ENCODE measurements at regions not wholly inside any gene's neighbourhood (a gene's known extent, or its start where the extent isn't known, plus 50 kb on each side); places are given as distances from the start of the nearest gene placed in this dataset.
A peak's percentile ranks its signal among the peaks of the same experiment; 100 is the strongest.

- no peak overlapping the region for H3K4me3 Mint-ChIP-seq
- H3K9me3 Mint-ChIP-seq (ENCODE audit: low read depth): no peaks in the 10 kb centered on the region
- no peak overlapping the region for H3K27ac Mint-ChIP-seq
- no peaks in the 10 kb centered on the region for H3K27me3 Mint-ChIP-seq
- peaks cover under 1% of the 10 kb centered on the region for H3K4me1 Mint-ChIP-seq (ENCODE audit: low read depth)
- H3K36me3 Mint-ChIP-seq: no peaks in the 10 kb centered on the region
Observed at GRCh38 chr6:20326422-20326728, 75.3 kb upstream of the E2F3 start.

- Mint-ChIP-seq H3K9me3 (ENCODE audit: low read depth) (no peaks in the 10 kb centered on the region), H3K27ac (no peak overlapping the region), H3K4me1 (ENCODE audit: low read depth) (peaks cover 3% of the 10 kb centered on the region), H3K4me3 (no peak overlapping the region), H3K27me3 (no peaks in the 10 kb centered on the region), H3K36me3 (no peaks in the 10 kb centered on the region)
Observed at GRCh38 chr6:20327141-20327540, 74.5 kb upstream of the E2F3 start.

- Mint-ChIP-seq H3K9me3 (ENCODE audit: low read depth) (no peaks in the 10 kb centered on the region), H3K4me3 (no peak overlapping the region), H3K36me3 (peaks cover 3% of the 10 kb centered on the region), H3K27me3 (no peaks in the 10 kb centered on the region), H3K4me1 (ENCODE audit: low read depth) (peaks cover 3% of the 10 kb centered on the region), H3K27ac (no peak overlapping the region)
Observed at GRCh38 chr6:20328266-20328923, 73.3 kb upstream of the E2F3 start.

DNA sequence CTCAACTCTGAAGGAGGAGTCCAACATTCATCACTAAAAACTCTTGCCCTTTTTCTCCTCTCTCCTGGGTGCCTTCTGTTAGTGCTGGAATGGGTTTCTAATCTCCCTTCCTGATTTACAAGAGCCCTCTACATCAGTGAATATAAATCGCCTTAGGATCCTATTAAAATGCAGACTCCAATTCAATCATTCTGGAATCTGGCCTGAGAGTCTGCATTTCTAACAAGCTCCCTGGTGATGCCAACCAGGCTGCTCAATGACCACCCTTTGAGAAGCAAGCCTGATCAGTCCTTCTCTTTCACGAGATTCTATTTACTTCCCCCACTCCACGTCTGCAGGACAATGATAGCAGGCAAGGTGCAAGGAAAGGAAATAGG, 72.8 kb upstream of the E2F3 start:
- Mint-ChIP-seq H3K4me1 (ENCODE audit: low read depth) (peaks cover 3% of the 10 kb centered on the region), H3K27me3 (no peaks in the 10 kb centered on the region), H3K4me3 (no peak overlapping the region), H3K27ac (no peak overlapping the region), H3K9me3 (ENCODE audit: low read depth) (no peaks in the 10 kb centered on the region), H3K36me3 (peaks cover 3% of the 10 kb centered on the region)

- Mint-ChIP-seq H3K9me3 (ENCODE audit: low read depth) (no peaks in the 10 kb centered on the region), H3K4me3 (no peak overlapping the region), H3K27me3 (no peaks in the 10 kb centered on the region), H3K4me1 (ENCODE audit: low read depth) (peaks cover 15% of the 10 kb centered on the region), H3K36me3 (peaks cover 3% of the 10 kb centered on the region), H3K27ac (no peak overlapping the region)
Observed at GRCh38 chr6:20331042-20331441, 70.6 kb upstream of the E2F3 start.

DNA sequence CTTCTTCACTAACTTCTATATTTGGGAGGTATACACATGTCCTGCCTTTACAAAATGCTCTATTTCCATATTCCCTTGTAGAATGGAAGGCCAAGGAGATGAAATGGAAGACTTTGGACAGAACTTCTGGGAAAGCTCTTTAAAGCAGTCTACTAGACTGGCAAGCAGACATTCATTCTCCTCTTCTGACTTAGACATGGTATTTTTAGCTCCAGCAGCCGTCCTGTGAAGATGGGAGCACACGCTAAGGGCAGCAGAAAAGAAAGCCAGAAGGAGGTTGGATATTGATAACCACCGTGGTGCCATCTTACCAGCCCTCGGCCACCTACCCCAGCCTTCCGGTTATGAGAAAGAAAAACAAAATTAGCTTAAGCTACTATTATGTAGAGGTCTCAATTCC, 70.1 kb upstream of the E2F3 start:
- no peak overlapping the region for H3K27ac Mint-ChIP-seq

DNA sequence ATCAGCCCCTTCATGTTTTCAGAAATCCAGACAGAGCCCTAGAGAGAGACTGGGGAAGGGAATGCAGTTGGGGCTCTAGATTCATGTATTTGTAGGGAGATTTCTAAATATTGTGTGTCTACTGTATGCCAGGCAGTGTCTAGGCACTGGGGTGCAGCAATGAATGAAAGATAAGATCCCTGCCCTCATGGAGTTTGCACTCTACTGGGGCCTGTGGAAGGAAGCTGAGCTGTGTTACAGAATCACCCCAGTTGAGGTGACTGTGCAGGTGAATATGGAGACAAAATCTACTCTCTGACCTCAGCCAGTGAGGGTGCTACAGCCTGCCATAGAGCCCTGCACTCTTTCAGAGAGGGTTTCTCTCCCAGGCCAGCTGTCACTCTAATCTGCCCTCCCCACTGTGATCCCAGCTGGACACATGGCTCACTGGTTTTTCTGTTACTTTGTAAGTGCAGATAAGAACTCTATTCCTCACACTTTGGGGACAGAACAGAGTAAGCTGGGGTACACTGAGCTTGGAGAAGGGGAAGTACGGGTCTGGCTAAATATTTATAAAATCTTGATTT, 69.2 kb upstream of the E2F3 start:
- Mint-ChIP-seq H3K27me3 (no peaks in the 10 kb centered on the region), H3K36me3 (peaks cover 3% of the 10 kb centered on the region), H3K4me3 (no peak overlapping the region), H3K9me3 (ENCODE audit: low read depth) (no peaks in the 10 kb centered on the region), H3K27ac (no peak overlapping the region), H3K4me1 (ENCODE audit: low read depth) (peaks cover 26% of the 10 kb centered on the region)

More for the DNA sequence above, 70.1 kb upstream of the E2F3 start:
- peaks cover 21% of the 10 kb centered on the region for H3K4me1 Mint-ChIP-seq (ENCODE audit: low read depth)
- H3K36me3 Mint-ChIP-seq: peaks cover 3% of the 10 kb centered on the region
- H3K4me3 Mint-ChIP-seq: no peak overlapping the region
- no peaks in the 10 kb centered on the region for H3K9me3 Mint-ChIP-seq (ENCODE audit: low read depth)
- no peaks in the 10 kb centered on the region for H3K27me3 Mint-ChIP-seq

GRCh38 chr6:20333721-20334269, 67.9 kb upstream of the E2F3 start:
- H3K27ac Mint-ChIP-seq: peak overlapping the region; percentile 22
- H3K36me3 Mint-ChIP-seq: peaks cover 3% of the 10 kb centered on the region
- H3K4me3 Mint-ChIP-seq: no peak overlapping the region
- H3K27me3 Mint-ChIP-seq: no peaks in the 10 kb centered on the region
- peaks cover 26% of the 10 kb centered on the region for H3K4me1 Mint-ChIP-seq (ENCODE audit: low read depth)
- no peaks in the 10 kb centered on the region for H3K9me3 Mint-ChIP-seq (ENCODE audit: low read depth)

- Mint-ChIP-seq H3K9me3 (ENCODE audit: low read depth) (no peaks in the 10 kb centered on the region), H3K36me3 (peaks cover 3% of the 10 kb centered on the region), H3K27ac (no peak overlapping the region), H3K27me3 (no peaks in the 10 kb centered on the region), H3K4me1 (ENCODE audit: low read depth) (peaks cover 26% of the 10 kb centered on the region), H3K4me3 (no peak overlapping the region)
Observed at GRCh38 chr6:20334334-20334733, 67.3 kb upstream of the E2F3 start.

DNA sequence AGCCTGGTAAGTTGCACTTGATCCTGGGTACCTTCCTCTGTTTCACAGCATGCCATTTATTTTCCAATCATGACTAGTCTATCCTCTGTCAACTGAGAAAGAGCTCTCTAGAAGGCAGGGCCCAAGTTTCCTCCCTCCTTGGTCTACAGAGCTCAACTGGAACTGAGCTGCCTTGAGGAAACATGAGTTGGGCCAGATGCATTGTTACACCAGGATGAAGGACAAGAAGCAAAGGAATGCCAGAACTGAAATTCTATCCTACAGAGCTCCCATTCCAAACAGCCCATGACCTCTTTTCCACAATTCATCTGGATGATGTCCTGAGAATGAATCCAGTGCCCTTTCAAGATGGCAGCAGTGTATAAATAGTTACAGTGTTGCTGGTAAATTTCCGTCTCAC, 66.7 kb upstream of the E2F3 start:
- H3K4me1 Mint-ChIP-seq (ENCODE audit: low read depth): peaks cover 26% of the 10 kb centered on the region
- no peaks in the 10 kb centered on the region for H3K9me3 Mint-ChIP-seq (ENCODE audit: low read depth)
- H3K27me3 Mint-ChIP-seq: no peaks in the 10 kb centered on the region
- H3K4me3 Mint-ChIP-seq: no peak overlapping the region
- peak overlapping the region; percentile 87 for H3K27ac Mint-ChIP-seq
- peaks cover 3% of the 10 kb centered on the region for H3K36me3 Mint-ChIP-seq

DNA sequence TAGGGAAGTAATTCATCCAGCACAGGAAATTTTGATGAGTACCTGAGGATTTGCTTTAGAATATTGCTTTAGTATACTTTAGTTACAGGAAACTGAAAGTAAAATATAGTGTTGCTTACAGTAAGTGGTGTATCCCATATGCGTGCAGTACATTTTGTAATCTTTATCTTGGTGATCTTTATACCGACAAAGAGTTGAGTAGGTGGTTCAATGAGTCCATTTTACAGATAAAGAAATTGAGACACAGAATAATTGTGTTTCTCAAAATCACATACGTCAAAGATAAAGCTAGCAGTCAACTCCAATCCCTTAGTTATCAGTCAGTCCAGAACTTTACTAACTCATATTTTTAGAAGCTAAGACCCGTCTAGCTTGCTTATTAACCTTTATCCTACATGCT, 65.8 kb upstream of the E2F3 start:
- no peaks in the 10 kb centered on the region for H3K27me3 Mint-ChIP-seq
- H3K4me3 Mint-ChIP-seq: peak overlapping the region; percentile 76
- H3K4me1 Mint-ChIP-seq (ENCODE audit: low read depth): peaks cover 26% of the 10 kb centered on the region
- no peaks in the 10 kb centered on the region for H3K9me3 Mint-ChIP-seq (ENCODE audit: low read depth)
- H3K36me3 Mint-ChIP-seq: peaks cover 3% of the 10 kb centered on the region
- H3K27ac Mint-ChIP-seq: peak overlapping the region; percentile 87

DNA sequence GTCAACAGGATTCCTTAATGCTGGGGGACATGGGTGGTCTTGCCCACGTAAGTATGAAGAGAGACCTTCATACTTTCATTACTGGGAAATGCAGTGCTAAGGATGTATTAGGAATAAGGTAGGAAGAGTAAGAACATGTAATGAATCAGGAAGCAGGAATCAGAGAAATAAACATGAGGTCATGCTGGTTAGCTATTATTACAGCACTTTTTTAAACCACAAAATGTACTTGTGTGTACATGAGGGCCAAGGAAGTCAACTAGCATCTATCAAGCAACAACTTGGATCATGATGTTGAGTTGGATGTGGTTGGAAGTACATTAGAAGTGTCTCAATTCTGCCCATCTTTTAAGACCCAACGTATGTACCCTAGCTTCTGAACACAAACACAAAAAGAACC, 63.5 kb upstream of the E2F3 start:
- Mint-ChIP-seq H3K27ac (no peak overlapping the region), H3K4me3 (no peak overlapping the region), H3K9me3 (ENCODE audit: low read depth) (no peaks in the 10 kb centered on the region), H3K36me3 (no peaks in the 10 kb centered on the region), H3K27me3 (no peaks in the 10 kb centered on the region), H3K4me1 (ENCODE audit: low read depth) (peaks cover 30% of the 10 kb centered on the region)

DNA sequence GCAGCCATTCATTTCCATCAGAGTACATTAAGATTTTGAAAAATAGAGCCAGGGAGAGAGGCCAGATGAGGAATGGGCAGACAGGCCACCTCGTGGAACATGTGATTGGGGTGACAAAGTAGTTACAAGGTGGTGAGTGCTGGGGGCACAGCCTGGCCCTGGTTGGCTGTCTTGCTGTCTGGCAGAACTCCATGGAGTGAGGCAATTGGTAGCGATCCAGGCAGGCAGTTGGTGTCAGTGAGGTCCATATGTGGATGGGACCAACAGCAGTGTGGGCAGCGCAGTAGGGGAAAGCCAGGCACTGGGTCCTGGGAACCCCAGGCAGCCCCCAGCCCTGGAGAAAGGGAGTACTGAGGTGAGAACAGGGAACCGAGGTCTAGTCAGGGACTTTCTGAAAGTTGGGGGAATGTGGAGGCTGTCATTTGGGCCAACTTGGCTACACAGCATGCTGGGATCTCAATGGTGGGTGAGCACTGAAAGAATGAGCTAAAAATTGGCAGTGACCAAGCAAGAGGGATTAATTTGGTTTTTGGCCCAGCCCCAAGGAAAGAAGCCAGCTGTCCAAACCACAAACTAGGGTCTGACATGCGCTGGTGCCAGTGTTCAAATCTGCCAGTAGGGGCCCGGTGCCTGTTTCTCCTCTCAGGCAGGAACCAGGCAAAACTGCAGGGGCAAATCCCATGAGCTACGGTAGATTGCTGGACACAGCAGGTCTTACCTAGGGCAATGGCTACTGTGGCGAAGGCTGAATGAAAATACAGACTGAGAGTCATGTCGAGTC, 61.4 kb upstream of the E2F3 start:
- Mint-ChIP-seq H3K4me1 (ENCODE audit: low read depth) (peaks cover 26% of the 10 kb centered on the region), H3K36me3 (no peaks in the 10 kb centered on the region), H3K27ac (no peak overlapping the region), H3K4me3 (no peak overlapping the region), H3K9me3 (ENCODE audit: low read depth) (no peaks in the 10 kb centered on the region), H3K27me3 (no peaks in the 10 kb centered on the region)

- no peak overlapping the region for H3K27ac Mint-ChIP-seq
- H3K4me1 Mint-ChIP-seq (ENCODE audit: low read depth): peaks cover 18% of the 10 kb centered on the region
- no peak overlapping the region for H3K4me3 Mint-ChIP-seq
- H3K27me3 Mint-ChIP-seq: no peaks in the 10 kb centered on the region
- no peaks in the 10 kb centered on the region for H3K9me3 Mint-ChIP-seq (ENCODE audit: low read depth)
- H3K36me3 Mint-ChIP-seq: no peaks in the 10 kb centered on the region
Observed at GRCh38 chr6:20341096-20341495, 60.6 kb upstream of the E2F3 start.

GRCh38 chr6:20341564-20341963, 60.1 kb upstream of the E2F3 start:
- H3K27ac Mint-ChIP-seq: no peak overlapping the region
- H3K9me3 Mint-ChIP-seq (ENCODE audit: low read depth): no peaks in the 10 kb centered on the region
- H3K4me3 Mint-ChIP-seq: no peak overlapping the region
- peaks cover 15% of the 10 kb centered on the region for H3K4me1 Mint-ChIP-seq (ENCODE audit: low read depth)
- H3K36me3 Mint-ChIP-seq: no peaks in the 10 kb centered on the region
- no peaks in the 10 kb centered on the region for H3K27me3 Mint-ChIP-seq
